Aorta (tissue), 5 donors: ENCODE measurements at regions not wholly inside any gene's neighbourhood (a gene's known extent, or its start where the extent isn't known, plus 50 kb on each side); places are given as distances from the start of the nearest gene placed in this dataset.

Experiments
- ATAC-seq: fragments of 200-7000 bp; cut with Tn5 transposase; one replicate; pipeline ENCODE4 v1.9.1; 2022; ENCODE audit warnings: moderate library complexity; ENCODE audit not compliant: low FRiP score
- DNase-seq, 2 donors: peaks; one replicate each; pipeline ENCODE4 v3.0.0-alpha.2; 2020
- H3K27ac ChIP-seq, 2 donors: one replicate each; pipeline ENCODE4 v1.5.1; 2013; ENCODE audit warnings: low read length in 2 of 2, mild to moderate bottlenecking in 2 of 2, moderate library complexity in 2 of 2, control low read depth in 1 of 2, inconsistent platforms in 1 of 2, low read depth in 1 of 2
- H3K27me3 ChIP-seq, 2 donors: one replicate each; pipeline ENCODE4 v1.6.1; 2013; ENCODE audit warnings: control low read depth in 1 of 2, low read length in 1 of 2, mild to moderate bottlenecking in 1 of 2, moderate library complexity in 1 of 2; ENCODE audit not compliant: insufficient read depth in 2 of 2, control insufficient read depth in 1 of 2
- H3K36me3 ChIP-seq, 2 donors: one replicate each; pipeline ENCODE4 v1.6.1; 2013; ENCODE audit warnings: control low read depth in 1 of 2, low read length in 1 of 2, mild to moderate bottlenecking in 1 of 2; ENCODE audit not compliant: insufficient read depth in 2 of 2, control insufficient read depth in 1 of 2
- H3K4me1 ChIP-seq, 2 donors: one replicate each; pipeline ENCODE4 v1.6.1; 2013; ENCODE audit warnings: low read length in 2 of 2, control low read depth in 1 of 2, mild to moderate bottlenecking in 1 of 2, moderate library complexity in 1 of 2; ENCODE audit not compliant: insufficient read depth in 2 of 2, control insufficient read depth in 1 of 2
- H3K4me3 ChIP-seq, 2 donors: one replicate each; pipeline ENCODE4 v1.5.1; 2013; ENCODE audit warnings: low read length in 2 of 2, control low read depth in 1 of 2, mild to moderate bottlenecking in 1 of 2
- H3K9me3 ChIP-seq: one replicate; pipeline ENCODE4 v1.6.1; 2013; ENCODE audit warnings: mild to moderate bottlenecking, low read length; ENCODE audit not compliant: control insufficient read depth
- WGBS, 2 donors: extraction: QIAGEN DNeasy Blood & Tissue Kit; methylation state at CpG; one replicate each; pipeline ENCODE4 v1.1.7; 2013; 5-methylcytosine and 5-hydroxymethylcytosine counted together
- intact Hi-C, 2 donors: fragments of 100-400 bp; cut with DNase I; formaldehyde crosslinking; loops; one replicate each; pipeline versions ENCODE4 v1.14.2 to v1.15.0; 2022
- donor health status: healthy with polysubstance abuse.
- donor health status: Bipolar disorder and iron deficiency.
- donor health status: DM: no; HTN: no; CAD: no.
- donor health status: DM: no; HTN: no; CAD: no.
- donor health status: DM: yes; HTN: yes; CAD: no.

DNA sequence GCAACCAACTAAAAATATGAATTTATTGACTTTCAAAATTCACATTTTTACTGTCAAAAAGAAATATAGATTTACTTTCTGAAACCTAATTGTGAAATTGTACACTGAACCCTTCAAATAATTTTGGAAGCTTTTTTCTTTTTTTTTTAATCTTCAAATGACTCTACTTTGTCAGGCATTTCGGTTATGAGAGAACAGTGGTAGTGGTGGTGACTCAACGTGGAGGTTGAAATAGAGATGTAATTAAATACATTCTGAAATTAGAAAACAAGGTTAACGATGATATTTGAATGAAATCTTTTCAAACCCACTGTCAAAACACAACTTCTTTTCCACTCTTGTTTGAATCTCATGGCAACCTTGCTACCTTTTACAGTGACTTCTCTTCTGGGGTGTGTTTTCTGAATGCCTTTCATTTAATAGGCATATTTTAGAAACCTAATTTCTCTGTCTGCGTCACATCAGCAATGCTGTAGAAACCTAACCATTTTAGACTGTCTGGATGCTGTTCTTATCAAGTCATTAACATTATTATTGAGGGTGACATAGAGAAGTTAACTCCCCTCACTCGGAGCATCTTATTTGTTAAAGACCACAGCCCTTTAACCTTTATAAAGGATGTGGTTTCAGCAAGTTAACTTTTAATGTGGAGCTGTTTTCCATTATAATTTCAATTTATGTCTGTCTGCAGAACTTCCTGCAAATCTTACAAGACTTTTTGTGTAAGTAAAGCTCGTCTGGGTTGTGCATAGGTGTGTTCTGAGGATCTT lies 136.8 kb downstream of the PCDH7 start:
- Histone ChIP-seq H3K27me3 (no peaks in the 10 kb centered on the region), H3K36me3 (no peaks in the 10 kb centered on the region), H3K4me1 (peaks cover 4 to 10% of the 10 kb centered on the region in 2 donors), H3K9me3 (no peaks in the 10 kb centered on the region), H3K27ac (no peak overlapping the region), H3K4me3 (no peak overlapping the region)
- intact Hi-C loops = no loop called here
- DNase-seq (no peak), ATAC-seq (no peak)
- 79 to 83% methylated on average over 6 of the region's 6 CpGs for WGBS, 2 donors

DNA sequence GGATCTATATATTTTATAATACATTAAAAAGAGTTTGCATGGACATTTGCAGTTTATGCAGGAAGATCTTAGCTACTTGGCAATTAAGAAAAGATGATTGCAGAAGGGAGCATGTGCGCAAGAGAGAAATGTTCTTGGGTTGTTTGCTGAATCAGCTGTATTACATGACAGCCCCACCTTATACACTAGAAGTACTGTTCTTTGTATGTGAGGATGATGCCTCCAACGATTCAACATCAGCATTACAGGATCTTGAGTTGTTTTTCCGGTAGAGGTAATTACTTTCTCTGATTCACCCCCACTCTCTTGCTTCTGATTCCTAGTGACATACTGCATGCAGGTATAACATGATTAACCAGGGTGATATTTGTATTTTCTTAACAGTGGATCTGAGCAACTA lies 140.8 kb downstream of the PCDH7 start:
- Histone ChIP-seq H3K9me3 (no peaks in the 10 kb centered on the region), H3K4me3 (no peak overlapping the region), H3K27ac (no peak overlapping the region), H3K4me1 (peaks cover 0 to 11% of the 10 kb centered on the region in 2 donors), H3K27me3 (no peaks in the 10 kb centered on the region), H3K36me3 (no peaks in the 10 kb centered on the region)
- intact Hi-C loops = loop anchor here in 1 of 2 donors (10.0 kb wide), 1 partner anchor 136 kb away; the partner anchor contains the start of gene PCDH7
- 91 to 92% methylated on average over 3 of the region's 3 CpGs for WGBS, 2 donors
- DNase-seq = no peak
- ATAC-seq = no peak

DNA sequence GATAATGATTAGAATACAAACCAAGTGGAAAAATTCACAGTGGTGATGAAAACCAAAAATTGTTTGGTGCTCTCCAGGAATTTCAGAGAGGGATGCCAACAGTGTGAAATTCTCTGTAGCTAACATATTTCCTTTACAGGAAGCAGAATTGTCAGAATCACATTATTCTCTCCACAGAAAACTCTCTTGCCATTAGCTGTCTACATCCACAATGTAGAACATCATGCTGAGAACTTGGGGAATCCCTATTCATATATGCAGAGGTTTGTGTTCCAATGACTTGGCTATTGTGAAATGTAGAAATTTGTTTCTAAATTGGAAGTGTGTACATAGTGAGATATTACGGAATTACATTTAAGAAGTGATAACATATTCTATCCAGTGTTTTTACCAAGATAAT lies 142.0 kb downstream of the PCDH7 start:
- Histone ChIP-seq H3K36me3 (no peaks in the 10 kb centered on the region), H3K4me3 (no peak overlapping the region), H3K9me3 (no peaks in the 10 kb centered on the region), H3K27ac (no peak overlapping the region), H3K4me1 (peaks cover 0 to 11% of the 10 kb centered on the region in 2 donors), H3K27me3 (no peaks in the 10 kb centered on the region)
- DNase-seq (no peak), ATAC-seq (no peak)
- 30 to 46% methylated on average over 1 of the region's 1 CpG for WGBS, 2 donors
- intact Hi-C loops = loop anchor here in 1 of 2 donors (10.0 kb wide), 1 partner anchor 137 kb away; the partner anchor contains the start of gene PCDH7

DNA sequence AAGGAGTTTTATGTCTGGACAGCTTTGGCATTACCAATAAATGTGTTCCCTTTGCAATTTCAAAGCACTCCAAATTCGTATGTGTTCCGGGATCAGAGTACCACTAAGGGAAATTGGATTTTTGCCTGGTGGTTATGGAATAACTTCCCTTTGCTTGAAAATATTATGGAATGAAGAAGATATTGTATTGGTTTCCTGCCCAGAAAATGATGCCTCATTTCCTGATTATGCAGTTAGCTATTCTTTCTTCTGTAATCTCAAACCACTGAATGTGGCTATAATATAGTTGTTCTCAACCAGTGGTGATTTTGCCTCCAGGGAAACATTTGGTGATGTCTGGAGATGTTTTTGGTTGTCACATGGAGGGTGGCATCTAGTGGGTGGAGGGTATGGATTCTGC lies 142.9 kb downstream of the PCDH7 start:
- no peak for ATAC-seq
- intact Hi-C loops = loop anchor here in 1 of 2 donors (10.0 kb wide), 1 partner anchor 138 kb away; the partner anchor contains the start of gene PCDH7
- no peak for DNase-seq
- H3K27ac ChIP-seq = peak overlapping the region in 1 of 2 donors; percentile 52
- H3K27me3 ChIP-seq = no peaks in the 10 kb centered on the region
- 17 to 24% methylated on average over 2 of the region's 2 CpGs for WGBS, 2 donors
- H3K4me3 ChIP-seq = no peak overlapping the region
- H3K36me3 ChIP-seq = no peaks in the 10 kb centered on the region
- no peaks in the 10 kb centered on the region for H3K9me3 ChIP-seq
- H3K4me1 ChIP-seq = peaks cover 0 to 8% of the 10 kb centered on the region in 2 donors

DNA sequence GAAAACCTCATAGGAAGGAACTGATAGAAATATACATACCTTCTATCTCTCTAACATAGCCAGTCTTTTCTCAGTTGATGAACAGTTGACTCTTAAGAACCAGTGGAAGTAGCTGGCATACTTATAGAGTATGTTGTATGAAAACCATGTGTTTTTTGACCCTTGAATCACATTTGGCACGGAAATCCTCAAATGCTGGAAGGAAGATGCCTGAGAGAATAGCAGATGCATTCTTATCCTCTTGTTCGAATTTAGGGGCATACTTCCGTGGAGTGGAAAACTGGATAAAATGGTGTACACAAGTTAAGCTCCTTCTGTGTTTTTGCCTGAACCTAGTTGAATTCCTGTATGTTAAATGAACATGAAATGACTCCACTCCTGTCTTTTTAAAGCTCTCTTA lies 145.5 kb downstream of the PCDH7 start:
- Histone ChIP-seq H3K4me1 (peaks cover 0 to 11% of the 10 kb centered on the region in 2 donors), H3K4me3 (no peak overlapping the region), H3K27me3 (no peaks in the 10 kb centered on the region), H3K36me3 (no peaks in the 10 kb centered on the region), H3K27ac (peak overlapping the region in 1 of 2 donors; percentile 82), H3K9me3 (no peaks in the 10 kb centered on the region)
- DNase-seq (no peak), ATAC-seq (no peak)
- intact Hi-C loops = loop anchor here in 1 of 2 donors (10.0 kb wide), 1 partner anchor 141 kb away; the partner anchor contains the start of gene PCDH7
- WGBS, 2 donors = 58 to 62% methylated on average over 3 of the region's 3 CpGs

DNA sequence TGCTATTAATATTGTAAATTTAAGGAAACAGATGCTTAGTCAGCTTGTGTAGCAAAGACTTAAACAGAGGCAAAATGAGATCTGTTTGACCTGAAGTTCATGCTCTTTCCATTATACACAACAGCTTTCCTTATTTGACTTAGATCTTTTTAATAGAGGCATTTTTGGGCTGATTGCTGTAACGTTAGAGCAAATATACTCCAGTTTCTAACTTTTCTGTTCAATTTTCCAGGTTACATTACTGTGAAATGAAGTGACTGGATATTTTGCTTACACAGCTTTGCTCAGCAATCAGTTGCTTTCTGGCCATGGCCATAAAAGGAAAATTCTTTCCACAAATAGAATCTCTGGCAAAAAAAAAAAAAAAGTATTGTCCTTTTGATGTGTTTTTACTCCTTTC lies 146.2 kb downstream of the PCDH7 start:
- intact Hi-C loops = loop anchor here in 1 of 2 donors (10.0 kb wide), 1 partner anchor 142 kb away; the partner anchor contains the start of gene PCDH7
- WGBS, 2 donors = 2 to 3% methylated on average over 1 of the region's 1 CpG
- ATAC-seq (peak; percentile 26), DNase-seq (no peak)
- no peak overlapping the region for H3K27ac ChIP-seq
- peaks cover 0 to 14% of the 10 kb centered on the region in 2 donors for H3K4me1 ChIP-seq
- peak overlapping the region; percentile 36 to 59 for H3K4me3 ChIP-seq
- H3K27me3 ChIP-seq = no peaks in the 10 kb centered on the region
- H3K36me3 ChIP-seq = no peaks in the 10 kb centered on the region
- H3K9me3 ChIP-seq = no peaks in the 10 kb centered on the region

DNA sequence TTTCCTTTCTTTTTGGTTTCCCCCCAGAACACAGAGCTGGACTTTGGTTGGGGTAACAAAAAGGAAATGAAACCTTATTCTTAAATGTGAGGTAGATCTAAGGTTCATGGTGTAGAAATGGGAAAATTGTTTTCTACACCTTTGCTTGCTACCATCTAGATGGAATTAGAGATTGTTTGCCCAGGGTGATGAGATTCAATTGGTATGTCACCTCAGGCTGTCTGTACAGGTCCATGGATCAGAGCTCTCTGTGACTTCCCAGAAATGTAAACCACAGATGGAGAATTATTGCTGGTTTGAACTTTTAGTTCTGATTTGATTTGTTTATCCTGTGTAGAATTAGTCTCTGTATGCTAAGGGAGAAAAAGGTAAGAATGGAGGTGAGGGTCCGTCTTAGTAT lies 146.7 kb downstream of the PCDH7 start:
- no peak for DNase-seq
- no peaks in the 10 kb centered on the region for H3K9me3 ChIP-seq
- no peaks in the 10 kb centered on the region for H3K36me3 ChIP-seq
- ATAC-seq = no peak
- H3K4me3 ChIP-seq = peak overlapping the region; percentile 36 to 59
- peak overlapping the region; percentile 63 to 96 for H3K27ac ChIP-seq
- H3K4me1 ChIP-seq = peaks cover 0 to 14% of the 10 kb centered on the region in 2 donors
- 78 to 81% methylated on average over 1 of the region's 1 CpG for WGBS, 2 donors
- intact Hi-C loops = loop anchor here in 1 of 2 donors (10.0 kb wide), 1 partner anchor 142 kb away; the partner anchor contains the start of gene PCDH7
- H3K27me3 ChIP-seq = no peaks in the 10 kb centered on the region

DNA sequence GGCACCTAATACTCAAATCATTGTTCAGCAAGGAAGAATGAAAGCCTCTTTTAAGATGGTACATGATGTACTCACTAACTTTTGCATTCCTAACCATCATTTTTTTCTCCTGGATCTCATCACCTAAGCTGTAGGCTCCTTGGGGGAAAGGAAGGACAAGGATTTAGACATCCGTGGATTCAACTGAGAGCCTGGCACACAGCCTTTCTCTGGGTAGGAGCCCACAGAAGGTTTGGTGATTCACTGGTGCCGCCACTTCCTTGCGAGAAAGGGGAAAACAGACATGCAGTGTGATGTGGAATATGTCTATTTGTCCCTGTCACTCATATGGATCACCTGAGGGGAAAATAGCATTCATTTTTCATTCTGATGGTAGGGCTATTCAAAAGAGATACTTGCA lies 147.3 kb downstream of the PCDH7 start:
- peaks cover 0 to 14% of the 10 kb centered on the region in 2 donors for H3K4me1 ChIP-seq
- H3K36me3 ChIP-seq = no peaks in the 10 kb centered on the region
- WGBS, 2 donors = 13 to 16% methylated on average over 3 of the region's 3 CpGs
- intact Hi-C loops = loop anchor here in 1 of 2 donors (10.0 kb wide), 1 partner anchor 143 kb away; the partner anchor contains the start of gene PCDH7
- peak overlapping the region; percentile 64 to 77 for H3K27ac ChIP-seq
- no peaks in the 10 kb centered on the region for H3K9me3 ChIP-seq
- H3K4me3 ChIP-seq = no peak overlapping the region
- H3K27me3 ChIP-seq = no peaks in the 10 kb centered on the region
- DNase-seq = peak; percentile 62 to 77
- no peak for ATAC-seq
